B cell (primary cell): ENCODE measurements at regions not wholly inside any gene's neighbourhood (a gene's known extent, or its start where the extent isn't known, plus 50 kb on each side); places are given as distances from the start of the nearest gene placed in this dataset.

Source experiments
- ATAC-seq: fragments of 200-7000 bp; cut with Tn5 transposase; one replicate; pipeline ENCODE4 v1.10.0; 2021; ENCODE audit warnings: low read depth, mild to moderate bottlenecking, moderate number of reproducible peaks, moderate library complexity
- CTCF ChIA-PET: fragments of 350-600 bp; sonication (Branson Sonifier 250); formaldehyde crosslinking; loops from one replicate; lab custom pipeline; 2021; ENCODE audit warnings: antibody characterized with exemption, inconsistent platforms; lab: Charles Lee
- POLR2A ChIA-PET: fragments of 350-600 bp; sonication (Branson Sonifier 250); formaldehyde crosslinking; loops from one replicate; lab custom pipeline; 2021; ENCODE audit warnings: antibody characterized with exemption; lab: Charles Lee
- DNase-seq: peaks from one replicate; pipeline ENCODE4 v3.0.0; 2013
- H2AFZ ChIP-seq: 2 replicates; pipeline ENCODE4 v1.6.1; 2012; ENCODE audit warnings: mild to moderate bottlenecking, low read depth, low read length; ENCODE audit not compliant: insufficient read depth, poor library complexity, severe bottlenecking
- H3K27ac ChIP-seq, 2 donors: 1 replicate in 1 of 2; 2 replicates in 1 of 2; pipeline ENCODE4 v1.5.1; 2012 to 2013; ENCODE audit warnings: low read length in 2 of 2, mild to moderate bottlenecking in 2 of 2, moderate library complexity in 1 of 2
- H3K27me3 ChIP-seq, 4 experiments: fragments of 200-600 bp in 1 of 4; sonication (generic) in 1 of 4; replicated peaks in 1 of 4; 1 replicate in 2 of 4; 2 replicates in 2 of 4; pipeline versions ENCODE4 v1.6.1 to v1.7.0; 2013 to 2016; ENCODE audit warnings: low read length in 3 of 4, mild to moderate bottlenecking in 2 of 4, mixed read lengths in 1 of 4, moderate library complexity in 1 of 4; ENCODE audit not compliant: insufficient read depth in 4 of 4, control insufficient read depth in 3 of 4; ENCODE audit errors: control extremely low read depth in 1 of 4
- H3K36me3 ChIP-seq, 2 experiments: replicated peaks in 1 of 2; 1 replicate in 1 of 2; 2 replicates in 1 of 2; pipeline versions ENCODE4 v1.6.1 to v1.7.1; 2013; ENCODE audit warnings: low read length in 1 of 2; ENCODE audit not compliant: insufficient read depth in 2 of 2, control insufficient read depth in 1 of 2; ENCODE audit errors: control extremely low read depth in 1 of 2, extremely low read depth in 1 of 2
- H3K4me1 ChIP-seq, 2 donors: fragments of 200-600 bp in 1 of 2; sonication (generic) in 1 of 2; 1 replicate in 1 of 2; 2 replicates in 1 of 2; pipeline versions ENCODE4 v1.5.1 to v1.6.1; 2013 to 2017; ENCODE audit warnings: low read length in 2 of 2; ENCODE audit not compliant: control insufficient read depth in 2 of 2, insufficient read depth in 2 of 2
- H3K4me2 ChIP-seq: replicated peaks from 2 replicates; pipeline ENCODE3; 2012; ENCODE audit warnings: mild to moderate bottlenecking, low read depth, low read length; ENCODE audit not compliant: poor library complexity, severe bottlenecking
- H3K4me3 ChIP-seq, 5 experiments: fragments of 200-600 bp in 1 of 5; sonication (generic) in 1 of 5; 1 replicate in 3 of 5; 2 replicates in 2 of 5; pipeline versions ENCODE4 v1.5.1 to v1.7.0; 2011 to 2016; ENCODE audit warnings: low read length in 4 of 5, mild to moderate bottlenecking in 4 of 5, low read depth in 2 of 5, control low read depth in 1 of 5, moderate library complexity in 1 of 5; ENCODE audit not compliant: insufficient read depth in 1 of 5; ENCODE audit errors: control extremely low read depth in 1 of 5, extremely low read depth in 1 of 5
- H3K79me2 ChIP-seq: fragments of 200-600 bp; sonication (generic); one replicate; pipeline ENCODE4 v1.6.0; 2016; ENCODE audit warnings: low read length; ENCODE audit not compliant: control insufficient read depth, insufficient read depth
- H3K9ac ChIP-seq: fragments of 200-600 bp; sonication (generic); 2 replicates; pipeline ENCODE4 v1.6.1; 2017; ENCODE audit warnings: mild to moderate bottlenecking, low read length, moderate library complexity
- H3K9me3 ChIP-seq, 3 donors: one replicate each; pipeline versions ENCODE4 v1.6.1 to v1.7.1; 2013; ENCODE audit warnings: low read length in 2 of 3; ENCODE audit not compliant: control insufficient read depth in 2 of 3, insufficient read depth in 1 of 3; ENCODE audit errors: control extremely low read depth in 1 of 3
- H4K20me1 ChIP-seq: 2 replicates; pipeline ENCODE4 v1.6.0; 2012; ENCODE audit warnings: mild to moderate bottlenecking, low read length; ENCODE audit not compliant: insufficient read depth, control insufficient read depth, poor library complexity, severe bottlenecking
- H3K27ac Mint-ChIP-seq: one replicate; pipeline ENCODE4 v1.8.0; 2021; ENCODE audit warnings: mixed read lengths
- H3K27me3 Mint-ChIP-seq: one replicate; pipeline ENCODE4 v1.8.0; 2021; ENCODE audit warnings: mixed read lengths
- H3K4me1 Mint-ChIP-seq: one replicate; pipeline ENCODE4 v1.8.0; 2021; ENCODE audit warnings: mixed read lengths
- H3K4me3 Mint-ChIP-seq: one replicate; pipeline ENCODE4 v1.8.0; 2021; ENCODE audit warnings: mixed read lengths
- H3K9me3 Mint-ChIP-seq: one replicate; pipeline ENCODE4 v1.8.0; 2022; ENCODE audit warnings: mixed read lengths; ENCODE audit not compliant: insufficient read depth
- CTCF ChIP-seq: fragments of 200-600 bp; IDR thresholded peaks from one replicate; pipeline ENCODE4 v1.8.0; 2022; ENCODE audit warnings: antibody characterized with exemption, mild to moderate bottlenecking
- EZH2 ChIP-seq: IDR thresholded peaks from 2 replicates; pipeline ENCODE4 v1.6.1; 2012; ENCODE audit warnings: borderline replicate concordance, low read depth, mild to moderate bottlenecking, moderate library complexity, low read length; ENCODE audit not compliant: insufficient read depth, poor library complexity, severe bottlenecking
- WGBS: methylation state at CpG from one replicate; pipeline ENCODE4 v1.1.5; 2013; ENCODE audit warnings: missing lambda C conversion rate; ENCODE audit not compliant: insufficient coverage; 5-methylcytosine and 5-hydroxymethylcytosine counted together
- intact Hi-C: fragments of 100-400 bp; cut with micrococcal nuclease; formaldehyde crosslinking; loops from one replicate; pipeline ENCODE4 v1.10.0; 2022

- Histone ChIP-seq H3K4me2 (no peak overlapping the region), H3K27me3 (peaks cover 0 to 50% (median 28%) of the 10 kb centered on the region in 4 experiments), H4K20me1 (no peaks in the 10 kb centered on the region), H3K36me3 (no peaks in the 10 kb centered on the region), H3K4me3 (no peak overlapping the region), H3K27ac (no peak overlapping the region), H2AFZ (no peak overlapping the region), H3K9me3 (peaks cover 0 to 12% (median 0%) of the 10 kb centered on the region in 3 donors), H3K79me2 (no peaks in the 10 kb centered on the region), H3K4me1 (peaks cover 15 to 23% of the 10 kb centered on the region in 2 donors), H3K9ac (no peak overlapping the region)
- Mint-ChIP-seq H3K9me3 (no peaks in the 10 kb centered on the region), H3K27ac (no peak overlapping the region), H3K4me1 (peaks cover 17% of the 10 kb centered on the region), H3K27me3 (peaks cover 65% of the 10 kb centered on the region), H3K4me3 (no peak overlapping the region)
- ChIA-PET CTCF (no interaction called here), POLR2A (interaction anchor here (0.6 kb wide), 1 partner anchor 575 kb away, joined by 6 read pairs; no protein-coding TSS in a partner anchor)
- intact Hi-C loops: no loop called here
- ATAC-seq: no peak
- no peak for TF ChIP-seq CTCF
- TF ChIP-seq EZH2: no peak
- no peak for DNase-seq
- 100% methylated on average over 3 of the region's 9 CpGs for WGBS
Measured at GRCh38 chr9:129262261-129262660, 84.2 kb upstream of the IER5L start.

- Mint-ChIP-seq H3K4me1 (peaks cover 17% of the 10 kb centered on the region), H3K9me3 (no peaks in the 10 kb centered on the region), H3K4me3 (peak overlapping the region; percentile 69), H3K27me3 (peaks cover 78% of the 10 kb centered on the region), H3K27ac (no peak overlapping the region)
- no peaks in the 10 kb centered on the region for H3K36me3 ChIP-seq
- 79% methylated on average over 6 of the region's 7 CpGs for WGBS
- H3K9ac ChIP-seq: no peak overlapping the region
- peaks cover 0 to 60% (median 26%) of the 10 kb centered on the region in 4 experiments for H3K27me3 ChIP-seq
- intact Hi-C loops: no loop called here
- ChIA-PET POLR2A (no interaction called here), CTCF (no interaction called here)
- no peaks in the 10 kb centered on the region for H3K79me2 ChIP-seq
- no peaks in the 10 kb centered on the region for H4K20me1 ChIP-seq
- H3K4me2 ChIP-seq: peak overlapping the region; percentile 74
- no peak for TF ChIP-seq EZH2
- no peak for TF ChIP-seq CTCF
- H2AFZ ChIP-seq: no peak overlapping the region
- H3K9me3 ChIP-seq: peaks cover 0 to 12% (median 0%) of the 10 kb centered on the region in 3 donors
- H3K27ac ChIP-seq: no peak overlapping the region
- ATAC-seq (no peak), DNase-seq (no peak)
- H3K4me3 ChIP-seq: peak overlapping the region in 1 of 5 experiments; percentile 40
- H3K4me1 ChIP-seq: peaks cover 15 to 23% of the 10 kb centered on the region in 2 donors
Measured at GRCh38 chr9:129259375-129259774, 81.3 kb upstream of the IER5L start.
